HG03175 (cell line): ENCODE measurements at regions not wholly inside any gene's neighbourhood (a gene's known extent, or its start where the extent isn't known, plus 50 kb on each side); places are given as distances from the start of the nearest gene placed in this dataset.
"Not testable (repeated sequence)": the region's sequence is repeated elsewhere in the genome, so short reads cannot be mapped to it uniquely, and the experiment has no call there.

Source experiments
- ATAC-seq: cut with Tn5 transposase; IDR thresholded peaks from one replicate; pipeline ENCODE4 v1.9.1; 2021; ENCODE audit warnings: mild to moderate bottlenecking, moderate library complexity; ENCODE audit not compliant: unreplicated experiment

DNA sequence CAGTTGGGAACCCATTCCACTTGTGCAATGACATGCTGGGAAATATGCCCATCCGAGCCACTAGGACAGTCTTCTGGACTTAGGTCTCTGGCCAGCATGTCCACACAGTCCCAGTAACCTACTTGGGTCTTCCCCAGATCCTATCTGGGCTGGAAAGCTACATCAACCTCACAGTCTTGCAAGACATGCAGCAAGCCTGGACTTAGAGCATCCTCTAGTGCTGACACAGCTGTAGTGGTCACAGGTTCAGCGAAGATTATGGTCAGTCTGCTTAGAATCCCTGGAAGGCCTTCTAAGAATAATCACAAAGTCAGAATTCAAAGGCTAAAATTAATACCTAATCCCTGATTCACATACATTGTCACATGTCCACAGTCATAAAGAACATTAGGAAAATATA, 842.7 kb downstream of the STPG2 start:
- no peak for ATAC-seq

DNA sequence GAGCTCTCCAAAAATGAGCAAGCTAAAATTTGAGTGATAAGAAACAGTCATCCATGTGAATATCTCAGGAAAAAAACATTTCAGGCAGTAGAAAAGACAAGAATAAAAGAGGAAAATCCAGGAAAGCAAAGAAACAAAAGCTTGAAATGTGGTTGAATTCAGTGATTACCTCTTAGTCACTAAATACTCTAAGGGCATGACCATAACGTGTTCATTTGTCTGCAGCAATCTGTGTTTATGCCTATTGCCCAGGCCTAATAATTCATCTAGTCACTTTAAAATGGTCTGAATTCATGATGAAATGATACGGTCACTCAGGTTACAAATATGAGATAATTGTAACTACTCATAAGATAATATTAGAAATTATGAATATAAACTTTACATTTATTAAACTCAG, 837.9 kb downstream of the STPG2 start:
- no peak for ATAC-seq

GRCh38 chr4:97309121-97309520, 834.2 kb downstream of the STPG2 start:
- ATAC-seq: no peak

DNA sequence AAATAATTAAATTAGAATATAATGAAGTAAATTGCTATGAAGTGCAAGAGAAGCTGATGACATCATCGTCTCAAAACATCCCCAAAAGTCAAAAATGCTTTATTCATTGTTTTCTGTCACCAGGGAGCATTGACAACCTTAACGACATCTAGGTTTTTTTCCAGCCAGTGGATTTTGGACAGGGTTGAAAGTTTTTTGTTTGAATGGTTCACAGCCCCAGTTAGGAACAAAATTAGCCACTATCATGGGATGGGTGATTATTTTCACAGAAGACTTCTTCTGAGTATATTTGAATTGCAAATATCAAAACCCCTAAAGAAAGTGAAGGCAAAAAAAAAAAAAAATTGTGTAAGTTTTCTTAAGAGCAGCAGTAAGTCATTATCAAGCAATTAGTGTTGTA, 826.1 kb downstream of the STPG2 start:
- no peak for ATAC-seq

- no peak for ATAC-seq
These were observed 825.6 kb downstream of the STPG2 start for GRCh38 chr4:97317671-97318070.

- ATAC-seq: not testable (repeated sequence)
These were observed 817.5 kb downstream of the STPG2 start for GRCh38 chr4:97325751-97326150.

DNA sequence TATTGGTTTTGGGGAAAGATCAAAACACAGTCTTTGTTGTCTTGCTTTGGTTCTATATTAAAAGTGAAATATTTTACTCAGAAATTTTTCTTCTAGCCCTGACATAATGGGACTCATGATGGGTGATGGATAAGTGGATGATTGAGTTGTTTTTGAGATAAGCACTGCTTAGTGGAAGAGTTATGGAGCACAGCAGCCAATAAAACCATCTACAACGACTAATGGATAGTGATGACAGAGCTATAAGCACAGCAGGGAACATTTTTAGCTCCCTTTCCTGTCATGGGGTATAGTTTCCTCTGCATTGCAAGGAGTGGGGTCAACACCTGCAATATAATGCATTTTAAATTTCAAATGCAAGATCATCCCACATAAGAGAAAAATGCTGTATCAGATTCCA, 812.4 kb downstream of the STPG2 start:
- no peak for ATAC-seq

GRCh38 chr4:97334348-97334747, 808.9 kb downstream of the STPG2 start:
- no peak for ATAC-seq

DNA sequence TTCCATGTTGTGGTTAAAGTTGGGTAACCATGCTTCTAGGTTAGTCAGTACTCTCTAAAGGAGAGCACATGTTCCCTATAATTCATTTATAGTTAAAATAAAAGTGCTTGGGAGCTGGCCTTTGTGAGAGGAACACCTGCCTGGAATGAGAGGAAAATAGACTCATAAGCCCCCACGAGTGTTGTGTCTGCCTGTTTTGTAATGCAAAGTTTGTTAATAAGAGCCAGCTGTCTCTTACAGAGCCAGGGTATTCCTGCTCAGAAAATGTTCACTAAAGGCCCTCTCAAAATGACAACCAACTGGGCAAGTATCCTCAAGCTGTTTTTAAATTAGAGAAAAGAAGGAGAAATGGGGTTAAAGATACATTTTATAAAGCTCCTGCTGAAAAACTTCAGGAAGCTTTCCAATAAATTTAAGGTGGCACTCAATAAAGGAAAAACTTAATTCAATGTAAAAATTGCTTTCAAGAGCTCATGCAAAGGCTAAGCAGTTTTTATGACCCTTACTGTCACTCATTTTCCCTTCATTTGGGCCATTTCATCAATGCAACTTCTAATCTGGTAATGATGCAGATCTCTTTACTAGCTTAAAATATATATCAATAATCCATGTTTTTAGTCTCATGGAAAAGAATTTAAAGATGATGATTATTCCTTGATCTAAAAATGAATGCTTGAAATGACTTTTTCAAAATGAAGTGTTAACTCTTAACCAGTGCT, 793.6 kb downstream of the STPG2 start:
- ATAC-seq: no peak

DNA sequence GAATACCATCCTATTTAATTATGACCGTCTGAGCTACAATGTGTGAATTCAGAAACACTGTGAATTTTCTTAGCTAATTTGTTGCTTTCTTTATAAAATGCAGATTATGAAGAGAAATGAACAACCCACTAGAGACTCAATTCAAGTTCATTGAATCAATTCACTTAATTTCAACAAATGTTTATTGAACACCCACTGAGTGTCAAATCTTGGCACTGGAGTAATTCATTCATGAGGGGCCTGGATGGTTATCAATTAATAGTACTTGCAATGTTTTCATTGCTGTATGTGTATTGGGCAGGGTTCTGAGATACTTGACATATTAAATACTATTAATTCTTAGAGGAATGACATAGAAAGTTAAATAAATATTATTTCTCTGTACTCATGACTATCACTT, 789.4 kb downstream of the STPG2 start:
- ATAC-seq: no peak

DNA sequence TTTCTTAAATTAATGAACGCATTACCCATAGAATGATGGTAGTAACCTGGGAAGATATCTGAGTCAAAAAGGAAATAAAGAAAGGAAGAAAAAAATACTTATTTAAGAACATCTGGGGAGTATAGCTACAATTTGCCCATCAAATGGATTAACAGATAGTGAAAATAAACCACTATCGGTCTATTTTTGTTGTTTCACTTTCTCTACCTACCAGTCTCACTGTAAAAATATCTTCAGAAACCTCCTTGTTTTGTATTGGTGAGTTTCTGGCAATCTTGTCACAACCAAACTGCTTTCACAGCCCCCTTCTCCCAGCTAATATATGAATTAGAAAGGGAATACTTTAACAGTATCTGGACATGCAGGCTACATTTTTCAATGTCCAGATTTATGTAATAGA, 783.5 kb downstream of the STPG2 start:
- no peak for ATAC-seq

- ATAC-seq: no peak
These were observed 782.5 kb downstream of the STPG2 start for GRCh38 chr4:97360733-97361132.

- no peak for ATAC-seq
These were observed 775.4 kb downstream of the STPG2 start for GRCh38 chr4:97367878-97368277.

GRCh38 chr4:97370568-97370967, 772.7 kb downstream of the STPG2 start:
- ATAC-seq: no peak

GRCh38 chr4:97374526-97374925, 768.8 kb downstream of the STPG2 start:
- ATAC-seq: no peak

DNA sequence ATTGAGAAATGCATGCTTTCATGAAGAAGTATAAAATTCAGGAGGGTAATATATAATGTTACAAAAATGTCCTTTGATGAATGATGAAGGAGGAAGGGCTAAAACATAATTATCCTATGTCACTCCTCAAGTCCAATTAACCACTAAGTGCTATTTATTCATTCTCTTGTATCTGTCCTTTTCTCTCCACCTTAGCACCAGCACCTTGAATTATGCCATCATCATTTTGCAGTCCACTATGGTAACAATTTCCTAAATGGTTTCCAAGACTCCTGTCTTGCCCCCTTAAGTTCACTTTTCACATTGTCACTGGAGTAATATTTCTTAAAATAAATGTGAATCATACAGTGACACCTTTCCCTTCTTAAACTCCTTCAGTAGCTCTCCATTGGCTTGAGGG, 756.3 kb downstream of the STPG2 start:
- ATAC-seq: no peak

- no peak for ATAC-seq
These were observed 748.6 kb downstream of the STPG2 start for GRCh38 chr4:97394653-97395052.

GRCh38 chr4:97396097-97396496, 747.2 kb downstream of the STPG2 start:
- ATAC-seq: no peak

GRCh38 chr4:97396605-97397004, 746.7 kb downstream of the STPG2 start:
- no peak for ATAC-seq

DNA sequence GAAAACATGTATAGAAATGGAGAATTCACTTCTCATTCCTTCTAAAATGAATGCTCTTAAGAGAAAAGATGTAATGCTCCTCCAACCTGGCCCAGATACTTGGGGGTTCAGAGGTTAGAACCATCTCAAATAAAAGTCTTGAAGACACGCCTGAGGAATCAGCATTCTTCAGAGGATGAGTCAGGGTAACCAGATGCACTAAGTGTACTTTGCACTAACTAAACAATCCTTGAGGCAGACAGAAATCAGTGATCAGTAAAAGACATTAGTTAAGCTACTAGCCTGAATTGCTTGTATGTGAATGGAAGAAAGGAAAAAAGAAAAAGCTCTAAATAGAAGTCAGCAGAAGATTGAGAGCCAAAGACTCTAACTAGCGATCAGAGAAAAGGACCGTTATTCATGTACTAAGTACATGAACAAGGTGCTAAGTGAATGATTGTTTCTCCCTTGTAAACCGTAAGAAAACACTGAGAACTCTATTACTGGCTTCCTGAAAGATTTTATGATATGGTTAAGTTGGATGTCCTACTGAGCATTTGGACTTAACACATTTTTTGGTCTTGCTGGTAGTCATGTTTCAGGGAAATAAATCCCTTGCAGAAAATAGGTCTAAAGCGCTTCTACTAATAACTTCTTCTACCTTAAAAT, 738.3 kb downstream of the STPG2 start:
- ATAC-seq: no peak

DNA sequence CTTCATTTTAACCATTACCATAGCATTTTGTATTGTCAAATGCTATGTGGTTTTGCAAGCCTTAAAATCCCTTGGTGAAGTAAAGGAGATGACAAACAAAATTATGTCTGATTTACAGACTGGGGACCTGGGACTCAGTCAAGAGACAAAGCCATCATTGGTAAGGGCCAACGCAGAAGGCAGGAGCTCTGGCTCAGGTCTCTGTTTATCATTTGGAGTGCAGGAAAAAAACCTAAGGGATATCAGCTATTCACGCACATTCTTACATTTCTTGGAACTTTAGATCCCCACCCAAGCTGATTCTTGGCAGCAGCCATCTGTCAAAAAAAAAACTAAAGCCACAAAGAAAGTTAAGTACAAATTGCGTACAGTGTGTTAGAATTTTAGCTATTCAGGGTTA, 731.9 kb downstream of the STPG2 start:
- no peak for ATAC-seq

DNA sequence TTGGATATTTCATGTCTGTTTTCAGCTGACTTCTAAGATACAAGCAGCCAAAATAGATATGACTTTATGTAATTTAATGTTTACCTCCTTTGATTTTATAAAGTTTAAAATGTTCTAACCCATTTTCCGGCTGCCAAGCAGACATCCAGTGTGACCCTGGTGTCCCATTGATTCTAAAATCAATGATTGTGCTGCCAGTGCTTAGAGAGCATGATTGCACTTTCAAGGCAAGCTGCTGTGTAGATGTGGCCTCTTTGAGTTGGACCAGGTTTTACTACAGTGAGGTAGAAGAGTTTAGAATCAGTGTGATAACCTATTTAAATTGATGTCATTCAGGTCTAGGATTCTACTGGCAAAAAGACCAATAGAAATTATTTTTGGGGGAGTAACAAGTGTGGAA, 730.9 kb downstream of the STPG2 start:
- ATAC-seq: no peak

DNA sequence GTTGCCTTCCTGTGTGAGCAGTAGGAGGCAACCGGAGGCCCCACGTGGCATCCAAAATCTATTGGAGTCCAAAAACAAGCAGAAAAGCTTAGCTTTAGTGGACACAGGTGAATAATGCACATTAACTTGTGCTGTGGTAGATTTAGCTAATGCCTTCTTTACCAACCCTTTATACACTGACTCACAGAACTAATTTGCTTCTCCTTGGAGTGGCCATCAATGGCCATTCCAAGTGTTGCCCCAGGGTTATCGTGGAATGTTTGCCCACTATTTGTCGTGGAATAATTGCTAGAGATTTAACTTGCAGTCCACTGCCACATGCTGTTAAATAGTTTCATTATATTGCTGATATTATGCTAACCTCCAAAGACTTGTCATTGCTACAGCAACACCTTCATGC, 729.1 kb downstream of the STPG2 start:
- ATAC-seq: no peak
